Prostate gland (tissue), 2 donors: ENCODE measurements at regions not wholly inside any gene's neighbourhood (a gene's known extent, or its start where the extent isn't known, plus 50 kb on each side); places are given as distances from the start of the nearest gene placed in this dataset.

Experiments used
- DNase-seq: peaks from one replicate; pipeline ENCODE4 v3.0.0-alpha.2; 2019; ENCODE audit warnings: low spot score
- H3K27ac ChIP-seq, 2 donors: fragments of 200-600 bp; sonication (generic); 2 replicates each; pipeline ENCODE4 v1.5.1; 2017 to 2019
- H3K27me3 ChIP-seq: fragments of 200-600 bp; sonication (generic); replicated peaks from 2 replicates; pipeline ENCODE4 v1.5.1; 2019; ENCODE audit not compliant: insufficient read depth
- H3K36me3 ChIP-seq, 2 donors: fragments of 200-600 bp; sonication (generic); 1 replicate in 1 of 2; 2 replicates in 1 of 2; pipeline versions ENCODE4 v1.5.1 to v1.8.1; 2017 to 2019
- H3K4me1 ChIP-seq: fragments of 200-600 bp; sonication (generic); replicated peaks from 2 replicates; pipeline ENCODE4 v1.5.1; 2019
- H3K4me3 ChIP-seq, 2 donors: fragments of 200-600 bp; sonication (generic); 2 replicates each; pipeline ENCODE4 v1.5.1; 2017 to 2019
- H3K9me3 ChIP-seq: fragments of 200-600 bp; sonication (generic); 2 replicates; pipeline ENCODE4 v1.5.1; 2017
- POLR2A ChIP-seq: fragments of 450-650 bp; IDR thresholded peaks from one replicate; pipeline ENCODE4 v1.6.1; 2016; ENCODE audit warnings: antibody characterized with exemption, mild to moderate bottlenecking
- POLR2AphosphoS5 ChIP-seq: sonication (generic); formaldehyde crosslinking; IDR thresholded peaks from one replicate; pipeline ENCODE4 v1.6.1; 2017; ENCODE audit warnings: antibody characterized with exemption
- WGBS: methylation state at CpG from one replicate; pipeline ENCODE4 v1.1.5; 2018; 5-methylcytosine and 5-hydroxymethylcytosine counted together
- intact Hi-C: fragments of 100-400 bp; cut with DNase I; formaldehyde crosslinking; loops from one replicate; pipeline ENCODE4 v1.14.2; 2022
- TF ChIP-seq, protein P1 (sequence below), 4 experiments: fragments of 200-600 bp in 2 of 4; fragments of 450-650 bp in 2 of 4; sonication (generic) in 2 of 4; IDR thresholded peaks; 1 replicate in 3 of 4; 2 replicates in 1 of 4; pipeline ENCODE4 v1.5.1; 2016 to 2019; ENCODE audit warnings: antibody characterized with exemption in 4 of 4, mild to moderate bottlenecking in 2 of 4, moderate library complexity in 2 of 4

DNA sequence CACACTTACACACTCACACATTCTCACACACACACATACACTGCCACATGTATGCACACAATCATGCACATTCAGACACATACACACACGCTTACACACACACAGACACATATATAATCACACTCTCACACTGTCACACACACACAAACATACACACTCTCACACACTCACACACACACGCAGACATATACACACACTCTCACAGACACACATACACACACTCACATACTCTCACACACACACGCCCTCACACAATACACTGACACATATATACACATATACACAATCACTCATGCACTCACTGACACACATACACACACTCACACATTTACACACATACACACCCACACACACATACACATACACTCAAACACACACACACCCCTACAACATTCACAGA lies 435.3 kb upstream of the FRG1 start:
- H3K27ac ChIP-seq, result no peak overlapping the region
- 95% methylated on average over 3 of the region's 3 CpGs for WGBS
- TF ChIP-seq, protein P1, sequence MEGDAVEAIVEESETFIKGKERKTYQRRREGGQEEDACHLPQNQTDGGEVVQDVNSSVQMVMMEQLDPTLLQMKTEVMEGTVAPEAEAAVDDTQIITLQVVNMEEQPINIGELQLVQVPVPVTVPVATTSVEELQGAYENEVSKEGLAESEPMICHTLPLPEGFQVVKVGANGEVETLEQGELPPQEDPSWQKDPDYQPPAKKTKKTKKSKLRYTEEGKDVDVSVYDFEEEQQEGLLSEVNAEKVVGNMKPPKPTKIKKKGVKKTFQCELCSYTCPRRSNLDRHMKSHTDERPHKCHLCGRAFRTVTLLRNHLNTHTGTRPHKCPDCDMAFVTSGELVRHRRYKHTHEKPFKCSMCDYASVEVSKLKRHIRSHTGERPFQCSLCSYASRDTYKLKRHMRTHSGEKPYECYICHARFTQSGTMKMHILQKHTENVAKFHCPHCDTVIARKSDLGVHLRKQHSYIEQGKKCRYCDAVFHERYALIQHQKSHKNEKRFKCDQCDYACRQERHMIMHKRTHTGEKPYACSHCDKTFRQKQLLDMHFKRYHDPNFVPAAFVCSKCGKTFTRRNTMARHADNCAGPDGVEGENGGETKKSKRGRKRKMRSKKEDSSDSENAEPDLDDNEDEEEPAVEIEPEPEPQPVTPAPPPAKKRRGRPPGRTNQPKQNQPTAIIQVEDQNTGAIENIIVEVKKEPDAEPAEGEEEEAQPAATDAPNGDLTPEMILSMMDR (IDR thresholded peaks at IDR 0.05), result no peak
- TF ChIP-seq POLR2AphosphoS5 (no peak), POLR2A (no peak)
- no peak overlapping the region for H3K4me3 ChIP-seq
- no peaks in the 10 kb centered on the region for H3K4me1 ChIP-seq
- no peaks in the 10 kb centered on the region for H3K27me3 ChIP-seq
- no peak for DNase-seq
- H3K36me3 ChIP-seq, result no peaks in the 10 kb centered on the region
- H3K9me3 ChIP-seq, result no peaks in the 10 kb centered on the region
- intact Hi-C loops, result no loop called here

DNA sequence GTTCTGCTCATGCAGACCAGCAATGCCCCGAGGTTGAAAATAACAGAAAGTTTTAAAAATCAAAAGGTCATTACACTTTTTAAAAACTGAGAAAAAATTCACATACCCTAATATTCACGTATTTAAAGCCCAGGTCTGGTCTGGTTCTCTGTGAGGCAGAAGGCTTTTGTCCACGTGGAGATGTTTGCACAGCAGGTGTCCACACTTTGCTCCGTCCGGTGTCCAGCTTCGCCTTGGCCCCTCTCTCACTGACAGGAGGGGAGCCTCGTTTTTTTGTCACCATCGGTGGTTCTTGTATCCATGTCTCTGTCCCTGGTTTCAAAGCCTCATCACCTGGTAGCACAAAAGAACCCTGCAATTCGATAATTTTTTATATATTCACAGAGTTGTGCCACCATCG lies 434.6 kb upstream of the FRG1 start:
- H3K4me1 ChIP-seq, result no peaks in the 10 kb centered on the region
- no peaks in the 10 kb centered on the region for H3K36me3 ChIP-seq
- no peak overlapping the region for H3K4me3 ChIP-seq
- intact Hi-C loops, result no loop called here
- no peak overlapping the region for H3K27ac ChIP-seq
- WGBS, result 83% methylated on average over 10 of the region's 10 CpGs
- H3K27me3 ChIP-seq, result no peaks in the 10 kb centered on the region
- DNase-seq, result no peak
- no peaks in the 10 kb centered on the region for H3K9me3 ChIP-seq
- TF ChIP-seq, protein P1 (IDR thresholded peaks at IDR 0.05), result no peak
- TF ChIP-seq POLR2A (no peak), POLR2AphosphoS5 (no peak)

DNA sequence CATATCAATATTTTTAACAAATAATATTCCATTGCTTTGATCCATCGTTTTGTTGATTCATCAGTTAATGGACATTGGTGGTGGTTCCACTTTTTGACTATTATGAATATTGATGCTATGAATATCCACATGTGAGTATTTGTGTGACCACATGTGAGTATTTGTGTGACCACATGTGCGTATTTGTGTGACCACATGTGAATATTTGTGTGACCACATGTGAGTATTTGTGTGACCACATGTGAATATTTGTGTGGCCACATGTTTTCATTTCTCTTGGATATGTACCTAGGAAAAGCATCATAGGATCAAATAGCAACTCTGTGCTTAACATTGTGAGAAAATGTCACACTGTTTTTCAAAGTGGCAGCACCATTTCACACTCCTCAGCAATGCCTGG lies 433.6 kb upstream of the FRG1 start:
- no peaks in the 10 kb centered on the region for H3K27me3 ChIP-seq
- no peaks in the 10 kb centered on the region for H3K36me3 ChIP-seq

DNA sequence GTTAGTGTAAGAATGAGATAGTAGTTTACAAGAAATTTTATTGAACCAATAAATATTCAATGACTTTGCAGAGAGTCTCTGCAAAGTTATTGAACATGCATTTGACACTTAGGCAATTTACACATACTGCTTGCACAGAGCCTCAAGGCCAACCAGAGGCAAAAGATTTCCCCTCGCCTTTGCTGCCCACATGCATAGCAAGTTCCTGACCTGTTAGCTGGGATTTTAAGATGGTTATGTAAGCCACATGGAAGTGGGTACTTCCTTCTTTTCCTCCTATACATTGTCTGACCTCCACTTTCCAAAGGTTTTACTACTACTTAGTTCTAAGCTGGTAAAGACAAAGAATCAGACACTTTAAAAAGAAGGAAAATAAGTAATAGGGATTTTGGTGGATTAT lies 430.1 kb upstream of the FRG1 start:
- TF ChIP-seq POLR2A (no peak), POLR2AphosphoS5 (no peak)
- Histone ChIP-seq H3K4me1 (no peaks in the 10 kb centered on the region), H3K27ac (no peak overlapping the region), H3K27me3 (no peaks in the 10 kb centered on the region), H3K4me3 (no peak overlapping the region), H3K9me3 (no peaks in the 10 kb centered on the region), H3K36me3 (no peaks in the 10 kb centered on the region)
- intact Hi-C loops, result no loop called here
- DNase-seq, result no peak
- 86% methylated on average over 1 of the region's 1 CpG for WGBS

More for the DNA sequence above, 433.6 kb upstream of the FRG1 start:
- TF ChIP-seq POLR2A (no peak), POLR2AphosphoS5 (no peak)
- TF ChIP-seq, protein P1 (IDR thresholded peaks at IDR 0.05), result no peak
- no peak for DNase-seq
- intact Hi-C loops, result no loop called here
- H3K4me3 ChIP-seq, result no peak overlapping the region
- 91% methylated on average over 2 of the region's 2 CpGs for WGBS
- no peaks in the 10 kb centered on the region for H3K9me3 ChIP-seq
- no peak overlapping the region for H3K27ac ChIP-seq
- no peaks in the 10 kb centered on the region for H3K4me1 ChIP-seq

DNA sequence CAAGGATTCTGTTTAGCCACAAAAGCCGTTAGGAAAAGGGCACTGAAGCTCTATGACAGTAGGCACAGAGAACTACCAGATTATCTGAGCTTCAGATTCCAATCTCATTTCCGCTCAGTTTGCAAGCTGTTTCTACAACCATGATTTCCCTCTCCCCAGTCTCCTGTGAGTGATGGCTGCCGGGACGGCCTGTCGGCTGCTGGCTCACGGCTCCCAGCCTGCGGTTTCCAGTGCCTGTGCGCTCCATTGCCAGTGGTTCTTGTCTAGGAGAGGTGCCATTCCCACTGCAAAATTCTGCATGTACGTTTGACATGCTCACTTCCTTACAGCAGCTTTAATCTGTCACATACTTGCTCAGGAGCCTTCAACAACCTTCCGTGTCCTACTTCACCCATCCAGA lies 429.1 kb upstream of the FRG1 start:
- Histone ChIP-seq H3K27ac (no peak overlapping the region), H3K4me1 (no peaks in the 10 kb centered on the region), H3K9me3 (no peaks in the 10 kb centered on the region), H3K4me3 (no peak overlapping the region), H3K36me3 (no peaks in the 10 kb centered on the region), H3K27me3 (no peaks in the 10 kb centered on the region)
- 95% methylated on average over 10 of the region's 10 CpGs for WGBS
- DNase-seq, result no peak
- TF ChIP-seq, protein P1 (IDR thresholded peaks at IDR 0.05), result no peak
- no peak for TF ChIP-seq POLR2A
- TF ChIP-seq POLR2AphosphoS5, result no peak
- intact Hi-C loops, result no loop called here
